ENCODE measurements at regions not wholly inside any gene's neighbourhood (a gene's known extent, or its start where the extent isn't known, plus 50 kb on each side); places are given as distances from the start of the nearest gene placed in this dataset.
"Not testable (repeated sequence)": the region's sequence is repeated elsewhere in the genome, so short reads cannot be mapped to it uniquely, and the experiment has no call there.

DNA sequence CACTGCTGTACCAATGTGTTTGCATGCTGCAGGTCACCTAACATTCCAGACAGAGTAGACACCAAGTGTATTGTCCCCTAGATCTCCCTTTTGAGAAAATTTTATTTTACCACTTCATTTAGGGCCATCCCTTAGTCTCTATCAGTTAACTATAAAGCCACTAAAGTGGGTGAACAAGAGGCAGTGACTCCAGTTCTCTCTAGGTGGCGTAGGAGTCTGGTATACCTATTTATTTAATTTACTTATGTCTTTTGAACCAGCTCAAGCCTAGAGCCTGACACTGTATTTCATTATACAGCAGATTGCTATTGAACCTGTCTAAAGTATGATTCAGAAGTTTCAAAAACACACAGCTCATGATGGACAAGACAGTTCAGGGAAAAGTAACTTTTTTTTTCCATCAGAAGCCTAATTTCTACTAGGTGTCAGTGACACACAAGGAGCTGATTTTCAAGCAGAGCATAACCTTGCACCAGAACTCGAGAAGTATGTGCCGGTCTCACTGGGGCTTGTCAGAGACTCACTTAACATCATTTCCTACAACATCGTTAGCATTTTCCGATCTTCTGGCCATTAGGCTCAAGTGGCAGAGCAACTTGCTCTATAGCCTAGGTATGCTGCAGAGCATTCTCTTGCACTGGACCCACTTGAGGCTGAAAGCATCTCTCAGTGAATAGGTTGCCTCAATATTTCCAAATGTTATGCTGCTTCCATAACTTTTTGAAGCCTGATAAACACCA, 175.4 kb downstream of the CDC14C start:
- TF ChIP-seq, protein P1, sequence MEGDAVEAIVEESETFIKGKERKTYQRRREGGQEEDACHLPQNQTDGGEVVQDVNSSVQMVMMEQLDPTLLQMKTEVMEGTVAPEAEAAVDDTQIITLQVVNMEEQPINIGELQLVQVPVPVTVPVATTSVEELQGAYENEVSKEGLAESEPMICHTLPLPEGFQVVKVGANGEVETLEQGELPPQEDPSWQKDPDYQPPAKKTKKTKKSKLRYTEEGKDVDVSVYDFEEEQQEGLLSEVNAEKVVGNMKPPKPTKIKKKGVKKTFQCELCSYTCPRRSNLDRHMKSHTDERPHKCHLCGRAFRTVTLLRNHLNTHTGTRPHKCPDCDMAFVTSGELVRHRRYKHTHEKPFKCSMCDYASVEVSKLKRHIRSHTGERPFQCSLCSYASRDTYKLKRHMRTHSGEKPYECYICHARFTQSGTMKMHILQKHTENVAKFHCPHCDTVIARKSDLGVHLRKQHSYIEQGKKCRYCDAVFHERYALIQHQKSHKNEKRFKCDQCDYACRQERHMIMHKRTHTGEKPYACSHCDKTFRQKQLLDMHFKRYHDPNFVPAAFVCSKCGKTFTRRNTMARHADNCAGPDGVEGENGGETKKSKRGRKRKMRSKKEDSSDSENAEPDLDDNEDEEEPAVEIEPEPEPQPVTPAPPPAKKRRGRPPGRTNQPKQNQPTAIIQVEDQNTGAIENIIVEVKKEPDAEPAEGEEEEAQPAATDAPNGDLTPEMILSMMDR (conservative IDR thresholded peaks at IDR 0.05; ENCODE audit: low read depth, low read length): no peak
- DNase-seq (ENCODE audit: low read depth): no peak

DNA sequence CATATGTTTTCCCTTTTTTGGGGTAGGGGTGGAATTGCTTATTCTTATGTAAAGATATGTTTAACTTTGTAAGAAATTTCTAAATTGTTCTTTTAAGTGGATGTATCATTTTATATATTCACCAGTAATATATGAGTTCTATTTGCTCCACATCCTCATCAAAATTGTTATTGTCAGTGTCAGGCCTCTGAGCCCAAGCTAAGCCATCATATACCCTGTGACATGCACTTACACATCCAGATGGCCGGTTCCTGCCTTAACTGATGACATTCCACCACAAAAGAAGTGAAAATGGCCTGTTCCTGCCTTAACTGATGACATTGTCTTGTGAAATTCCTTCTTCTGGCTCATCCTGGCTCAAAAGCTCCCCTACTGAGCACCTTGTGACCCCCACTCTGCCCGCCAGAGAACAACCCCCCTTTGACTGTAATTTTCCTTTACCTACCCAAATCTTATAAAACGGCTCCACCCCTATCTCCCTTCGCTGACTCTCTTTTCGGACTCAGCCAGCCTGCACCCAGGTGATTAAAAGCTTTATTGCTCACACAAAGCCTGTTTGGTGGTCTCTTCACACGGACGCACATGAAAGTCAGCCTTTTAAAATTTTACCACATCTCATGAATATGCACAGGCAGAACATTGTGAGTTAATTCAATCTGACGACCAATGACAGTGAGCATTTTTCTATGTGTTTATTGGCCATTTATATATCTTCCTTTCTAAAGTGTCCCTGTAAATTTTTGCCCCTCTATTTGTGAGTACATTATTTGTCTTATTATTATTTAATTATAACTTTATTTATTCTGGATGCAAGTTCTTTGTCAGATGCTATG, 176.8 kb downstream of the CDC14C start:
- not testable (repeated sequence) for DNase-seq (ENCODE audit: low read depth)

More for the DNA sequence above, 175.4 kb downstream of the CDC14C start:
- H3K4me3 ChIP-seq (ENCODE audit: low read depth, low read length): no peak overlapping the region

DNA sequence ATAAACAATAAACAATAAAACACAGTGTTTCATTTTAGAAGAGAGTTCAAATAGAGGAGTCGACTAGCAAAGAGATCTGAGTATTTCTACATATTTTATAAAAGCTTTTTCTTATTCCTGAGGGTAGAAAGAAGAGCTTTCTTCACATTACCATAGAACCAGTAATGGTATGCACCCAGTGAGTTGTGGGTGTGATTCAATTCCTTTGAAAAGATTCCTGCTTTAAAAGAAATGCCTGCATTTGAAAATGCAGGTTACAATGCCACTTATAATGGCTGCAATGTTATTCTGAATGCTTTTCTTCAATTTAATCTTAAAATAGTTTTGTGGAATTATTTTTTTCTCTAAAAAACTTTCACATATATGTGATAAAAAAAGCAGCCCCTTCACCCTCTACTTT, 178.1 kb downstream of the CDC14C start:
- TF ChIP-seq, protein P1 (conservative IDR thresholded peaks at IDR 0.05; ENCODE audit: low read depth, low read length): no peak
- no peak for DNase-seq (ENCODE audit: low read depth)
- H3K4me3 ChIP-seq (ENCODE audit: low read depth, low read length): no peak overlapping the region

More for the DNA sequence above, 176.8 kb downstream of the CDC14C start:
- not testable (repeated sequence) for H3K4me3 ChIP-seq (ENCODE audit: low read depth, low read length)

DNA sequence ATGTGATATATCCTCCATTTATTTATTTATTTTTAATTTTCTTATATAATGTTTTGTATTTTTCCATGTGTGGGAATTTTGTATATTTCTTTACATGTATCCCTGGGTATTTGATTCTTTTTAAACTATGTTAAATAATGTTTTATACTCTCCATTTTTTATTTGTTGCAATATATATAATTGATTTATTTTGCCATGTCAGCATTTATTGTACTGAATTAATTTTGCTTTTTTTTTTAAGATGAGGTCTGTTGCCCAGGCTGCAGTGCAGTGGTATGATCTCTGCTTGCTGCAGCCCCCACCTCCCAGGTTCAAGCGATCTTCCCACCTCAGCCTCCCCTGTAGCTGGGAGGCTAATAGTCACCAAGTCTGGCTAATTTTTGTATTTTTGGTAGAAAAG, 187.4 kb downstream of the CDC14C start:
- DNase-seq (ENCODE audit: low read depth): no peak
- TF ChIP-seq, protein P1 (conservative IDR thresholded peaks at IDR 0.05; ENCODE audit: low read depth, low read length): no peak
- no peak overlapping the region for H3K4me3 ChIP-seq (ENCODE audit: low read depth, low read length)

DNA sequence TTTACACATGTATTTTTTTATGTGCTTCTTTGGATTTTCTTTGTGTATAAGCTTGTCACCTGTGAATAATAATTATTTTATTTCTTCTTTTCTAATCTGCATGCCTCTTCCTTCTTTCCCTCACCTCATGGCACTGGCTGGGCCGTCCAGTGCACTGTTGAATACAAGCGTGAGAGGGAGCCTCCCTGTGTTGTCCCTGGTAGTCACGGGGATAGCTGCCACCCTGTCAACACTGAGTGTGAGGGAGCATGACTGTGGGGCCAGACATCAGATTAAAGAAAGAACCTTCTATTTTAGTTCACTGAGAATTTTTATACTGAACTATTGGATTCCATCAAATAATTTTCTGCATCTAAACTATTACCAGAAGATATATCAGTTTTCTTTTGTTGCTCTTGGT, 187.9 kb downstream of the CDC14C start:
- H3K4me3 ChIP-seq (ENCODE audit: low read depth, low read length): no peak overlapping the region
- no peak for DNase-seq (ENCODE audit: low read depth)
- TF ChIP-seq, protein P1 (conservative IDR thresholded peaks at IDR 0.05; ENCODE audit: low read depth, low read length): no peak

DNA sequence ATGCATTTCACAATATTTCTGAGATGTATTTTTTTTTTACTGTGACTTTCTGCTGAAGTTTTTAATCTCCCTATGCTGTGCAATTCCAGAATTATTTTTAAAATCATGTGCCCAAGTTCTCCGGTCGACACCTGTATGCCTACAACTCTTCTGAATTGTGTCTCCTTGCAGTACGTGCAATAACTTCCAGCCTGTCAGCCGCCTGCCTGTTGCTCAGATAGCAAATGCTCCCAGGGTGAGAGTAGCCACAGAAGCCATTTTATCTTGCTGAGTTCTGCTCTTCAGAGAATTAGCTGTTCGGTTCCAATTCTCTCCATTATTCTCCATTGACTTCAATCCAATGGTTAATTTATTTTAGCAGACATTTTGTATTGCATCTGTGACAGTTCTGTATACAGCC, 188.3 kb downstream of the CDC14C start:
- TF ChIP-seq, protein P1 (conservative IDR thresholded peaks at IDR 0.05; ENCODE audit: low read depth, low read length): no peak
- no peak for DNase-seq (ENCODE audit: low read depth)
- H3K4me3 ChIP-seq (ENCODE audit: low read depth, low read length): no peak overlapping the region

DNA sequence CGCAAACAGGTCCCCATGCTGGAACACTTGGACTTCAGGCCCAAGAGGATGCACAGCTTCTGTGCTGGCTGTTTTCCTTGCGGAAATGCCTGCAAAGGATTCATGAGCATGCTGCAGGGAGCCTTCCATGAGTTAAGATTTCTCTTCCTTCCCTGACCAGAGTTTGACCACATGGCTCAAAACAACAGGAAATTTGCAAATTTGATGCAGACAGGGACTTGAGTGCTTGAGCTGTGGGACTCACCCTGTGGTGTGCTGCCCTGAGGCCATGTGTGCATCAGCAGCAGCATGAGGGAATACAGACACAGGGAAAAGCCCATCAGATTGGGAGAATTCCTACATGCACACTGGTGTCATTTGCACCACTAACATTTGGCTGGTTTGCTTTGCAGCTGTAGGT, 195.4 kb downstream of the CDC14C start:
- DNase-seq (ENCODE audit: low read depth): no peak
- H3K4me3 ChIP-seq (ENCODE audit: low read depth, low read length): no peak overlapping the region
- TF ChIP-seq, protein P1 (conservative IDR thresholded peaks at IDR 0.05; ENCODE audit: low read depth, low read length): no peak
